GM21447 (cell line): ENCODE measurements at regions not wholly inside any gene's neighbourhood (a gene's known extent, or its start where the extent isn't known, plus 50 kb on each side); places are given as distances from the start of the nearest gene placed in this dataset.

Experiments
- ATAC-seq: cut with Tn5 transposase; IDR thresholded peaks from one replicate; pipeline ENCODE4 v1.9.1; 2021; ENCODE audit not compliant: unreplicated experiment

DNA sequence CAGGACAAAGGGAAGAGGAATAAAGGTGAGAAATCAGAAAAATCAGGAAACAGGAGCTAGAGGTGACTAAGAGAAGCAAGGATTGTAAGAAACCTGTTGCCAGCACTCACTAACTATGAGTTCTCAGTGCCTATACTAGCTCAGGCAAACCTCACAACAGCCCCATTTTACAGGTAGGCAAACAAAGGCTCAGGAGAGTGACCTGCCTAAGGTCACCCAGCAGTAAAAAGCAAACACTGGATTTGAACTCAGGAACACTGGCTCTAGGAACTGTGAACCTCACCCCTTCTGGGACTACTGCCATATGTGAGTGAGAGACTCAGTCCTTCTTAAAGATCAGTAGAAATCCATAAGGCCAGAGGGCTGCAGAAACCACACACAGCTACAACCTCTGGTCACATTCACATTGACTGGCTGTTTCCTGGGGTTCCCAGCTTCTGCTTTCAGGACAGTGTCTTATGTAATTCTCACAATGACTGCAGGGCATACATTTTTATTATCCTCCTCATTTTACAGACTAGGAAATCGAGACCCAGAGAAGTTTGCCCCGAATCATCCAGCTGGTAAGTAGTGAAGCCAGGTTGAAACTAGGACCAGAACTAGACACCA is 80.7 kb upstream of the MAFB start:
- no peak for ATAC-seq

DNA sequence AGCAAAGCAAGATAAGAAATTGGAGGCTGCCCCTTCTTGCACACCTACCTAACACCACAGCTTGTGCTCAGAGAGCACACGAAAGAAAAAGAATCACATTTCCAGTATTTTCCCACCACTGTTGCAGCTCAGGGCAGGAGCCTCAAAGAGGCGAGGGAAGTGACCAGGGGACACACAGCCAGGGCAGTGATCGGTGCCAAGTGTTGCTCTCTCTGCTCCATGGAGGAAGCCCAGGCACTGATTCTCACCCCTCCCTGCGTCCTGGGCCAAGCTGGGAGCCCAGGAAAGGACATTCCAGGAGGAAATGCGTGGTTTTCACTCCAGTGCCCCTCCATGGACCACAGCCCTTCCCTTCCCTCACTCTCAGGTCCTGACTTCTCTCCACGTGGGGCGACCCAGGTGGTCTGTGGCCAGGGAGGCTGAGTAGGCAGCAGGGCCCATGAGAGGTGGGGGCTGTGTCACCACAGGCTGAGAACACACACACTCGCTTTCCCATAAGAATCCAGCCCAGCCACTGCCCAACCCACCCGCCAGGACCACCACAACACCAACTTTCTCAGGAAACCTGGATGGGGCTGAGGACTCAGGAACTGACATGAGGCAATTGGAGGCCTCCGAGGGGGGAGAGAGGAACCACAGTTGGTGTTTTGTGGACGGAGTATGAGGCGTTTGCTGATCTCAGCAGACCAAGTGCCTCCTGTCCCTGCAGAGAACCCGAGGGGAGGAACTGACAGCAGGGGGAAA is 81.7 kb upstream of the MAFB start:
- ATAC-seq = no peak

DNA sequence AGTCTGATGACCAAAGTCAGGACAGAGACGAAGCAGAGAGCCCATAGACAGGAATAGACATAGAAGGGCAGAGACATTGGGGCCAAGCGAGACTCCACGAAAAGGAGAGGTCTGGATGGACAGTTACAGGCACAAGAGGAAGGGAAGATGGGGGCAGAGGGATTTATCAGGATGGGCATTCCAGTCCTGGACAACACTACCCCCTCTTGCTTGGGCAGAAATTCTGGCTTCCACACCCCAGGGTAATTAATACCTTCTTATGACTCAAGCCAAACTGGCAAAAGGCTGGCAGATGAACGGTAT is 82.2 kb upstream of the MAFB start:
- no peak for ATAC-seq

DNA sequence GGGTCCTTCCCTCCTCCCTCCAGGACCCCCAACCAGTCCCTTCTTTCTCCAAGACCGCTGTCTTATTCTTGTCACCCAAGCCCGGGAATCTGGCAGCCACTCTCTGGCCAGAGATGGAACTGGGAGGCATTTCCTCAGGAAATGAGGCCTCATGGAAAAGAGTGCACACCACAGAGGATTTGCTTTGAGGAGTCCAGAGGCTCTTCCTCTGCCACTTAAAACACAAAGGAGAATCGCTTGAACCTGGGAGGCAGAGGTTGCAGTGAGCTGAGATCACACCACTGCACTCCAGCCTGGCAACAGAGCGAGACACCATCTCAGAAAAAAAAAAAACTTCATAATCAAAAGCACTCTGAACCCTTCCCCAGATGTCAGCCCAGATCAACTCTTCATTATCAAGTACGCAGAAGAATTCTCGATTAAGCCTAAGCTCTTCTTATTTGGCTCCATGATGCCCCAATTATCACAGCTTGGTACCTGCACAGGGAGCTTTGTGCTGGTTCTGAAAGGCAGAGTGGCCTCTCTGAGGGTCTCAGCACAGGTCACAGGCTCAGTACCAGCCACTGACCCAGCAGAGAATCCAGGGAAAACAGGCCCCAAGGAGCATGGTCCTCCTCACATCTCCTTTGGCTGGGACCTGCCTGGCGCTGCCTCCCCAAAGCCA is 82.9 kb upstream of the MAFB start:
- ATAC-seq = no peak

DNA sequence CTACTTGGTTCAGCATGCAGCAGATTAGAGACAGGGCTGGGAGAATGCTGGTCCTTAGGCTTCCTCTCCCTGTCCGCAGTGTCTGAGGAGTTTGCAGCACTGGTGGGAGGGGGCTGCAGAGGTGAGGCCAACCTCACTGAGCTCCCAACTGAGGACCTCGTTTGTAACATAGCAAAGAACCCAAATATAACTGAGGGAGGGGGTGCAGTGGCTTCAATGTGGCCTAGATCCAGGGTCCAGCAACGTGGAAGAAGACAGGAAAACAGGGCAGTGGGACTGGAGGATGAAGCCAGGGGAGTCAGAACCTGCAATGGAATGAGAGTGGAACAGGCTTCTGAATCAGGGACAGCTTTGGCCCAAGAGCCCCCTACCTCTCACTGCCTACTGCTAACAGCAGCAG is 84.3 kb upstream of the MAFB start:
- ATAC-seq = no peak

DNA sequence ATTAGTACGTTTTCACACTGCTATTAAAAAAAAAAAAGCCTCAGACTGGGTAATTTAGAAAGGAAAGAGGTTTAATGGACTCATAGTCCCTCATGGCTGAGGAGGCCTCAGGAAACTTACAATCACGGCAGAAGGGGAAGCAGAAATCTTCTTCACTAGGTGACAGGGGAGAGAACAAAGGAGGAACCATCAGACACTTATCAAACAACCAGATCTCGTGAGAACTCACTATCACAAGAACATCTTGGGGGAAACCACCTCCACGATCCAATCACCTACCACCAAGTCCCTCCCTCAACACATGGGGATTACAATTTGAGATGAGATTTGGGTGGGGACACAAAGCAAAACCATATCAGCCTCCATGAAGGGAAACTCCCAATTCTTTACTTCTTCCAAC is 85.2 kb upstream of the MAFB start:
- no peak for ATAC-seq

DNA sequence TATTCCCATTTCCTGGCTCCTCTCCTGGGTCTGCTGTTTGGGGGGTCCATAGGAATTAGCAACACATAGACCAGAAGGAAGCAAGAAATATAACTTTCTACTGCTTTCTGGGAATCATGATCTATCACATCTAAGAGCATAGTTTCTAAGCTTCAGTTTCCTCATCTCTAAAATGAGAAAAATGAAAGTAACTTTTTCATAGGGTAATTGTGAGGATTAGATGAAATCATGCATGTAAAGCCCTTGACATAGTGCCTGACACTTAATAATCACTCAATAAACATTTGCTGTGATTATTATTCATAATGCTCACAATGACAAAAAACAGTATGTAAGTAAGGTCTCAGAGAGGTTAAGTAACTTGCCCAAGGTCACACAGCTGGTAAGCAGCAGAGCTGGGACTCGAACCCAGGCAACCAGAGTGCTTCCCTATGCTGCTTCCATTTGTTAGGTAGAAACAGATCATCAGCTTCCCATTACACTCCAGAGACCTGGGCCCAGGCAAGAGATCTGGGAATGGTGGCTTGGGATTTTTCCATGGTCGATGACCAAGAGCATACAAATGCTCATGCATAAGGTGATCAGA is 86.6 kb upstream of the MAFB start:
- no peak for ATAC-seq

DNA sequence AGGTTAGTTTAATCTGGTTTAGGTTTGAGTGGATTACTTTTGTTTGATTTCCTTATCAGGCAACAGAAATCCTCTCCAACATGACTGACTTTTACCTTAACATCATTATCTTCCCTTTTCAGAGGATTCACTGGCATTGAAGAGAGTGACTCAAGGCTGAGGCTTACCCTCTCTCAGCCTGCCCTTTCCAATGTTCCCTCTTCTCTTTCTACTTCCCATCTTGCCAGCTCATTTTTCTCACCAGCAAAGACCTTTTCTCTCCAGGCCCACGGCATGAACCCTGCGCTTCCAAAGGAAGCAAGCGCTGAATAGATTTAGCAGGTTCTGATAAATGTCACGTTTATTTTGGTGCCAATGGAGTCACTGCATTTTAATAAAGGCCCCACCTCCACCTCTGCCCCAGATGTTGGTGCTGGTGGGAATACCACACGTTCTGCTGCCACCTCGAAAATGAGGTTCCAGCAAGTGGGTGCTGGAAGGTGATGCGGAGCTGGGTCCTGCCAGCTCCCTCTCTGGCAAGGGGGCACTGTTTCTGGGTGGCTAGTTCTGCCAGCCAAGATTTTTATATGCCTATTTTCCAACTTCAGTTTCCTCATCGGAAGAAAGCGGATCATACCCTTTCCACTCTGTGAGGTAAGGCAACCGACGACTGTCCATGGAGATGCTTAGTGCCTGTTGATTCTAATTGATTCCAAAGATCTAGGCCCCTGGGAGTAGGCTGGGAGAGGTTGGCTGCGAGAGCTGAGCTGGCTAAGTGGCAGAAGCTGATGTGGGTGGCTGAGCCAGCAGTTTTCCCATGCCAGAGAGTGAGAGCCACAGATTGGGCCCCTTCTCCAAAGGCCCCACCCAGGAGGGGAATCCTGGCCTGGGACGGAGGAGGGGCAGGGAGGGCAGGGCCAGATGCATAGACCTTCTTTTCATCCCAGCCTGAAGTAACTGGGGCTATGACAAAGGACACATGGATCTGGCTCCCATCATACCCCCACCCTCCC is 87.7 kb upstream of the MAFB start:
- no peak for ATAC-seq

DNA sequence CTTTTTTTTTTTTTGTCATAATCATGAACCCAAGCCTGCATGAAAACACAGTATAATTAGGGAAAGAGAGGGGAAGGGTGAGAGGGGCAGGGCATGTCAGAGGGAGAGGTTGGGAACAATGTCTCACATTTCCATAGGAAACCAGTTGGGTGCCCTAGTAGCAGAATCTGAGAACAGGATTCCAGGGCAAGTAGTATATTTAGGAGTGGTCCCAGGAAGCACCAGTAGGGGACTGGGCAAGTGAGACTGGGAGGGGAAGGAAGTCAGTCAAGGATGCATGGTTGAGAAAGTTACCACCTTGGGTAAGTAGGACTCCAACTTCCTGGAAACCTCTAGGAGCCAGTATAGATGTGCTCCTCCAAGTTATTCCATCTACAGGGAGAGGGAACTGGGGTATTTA is 88.6 kb upstream of the MAFB start:
- ATAC-seq = no peak

DNA sequence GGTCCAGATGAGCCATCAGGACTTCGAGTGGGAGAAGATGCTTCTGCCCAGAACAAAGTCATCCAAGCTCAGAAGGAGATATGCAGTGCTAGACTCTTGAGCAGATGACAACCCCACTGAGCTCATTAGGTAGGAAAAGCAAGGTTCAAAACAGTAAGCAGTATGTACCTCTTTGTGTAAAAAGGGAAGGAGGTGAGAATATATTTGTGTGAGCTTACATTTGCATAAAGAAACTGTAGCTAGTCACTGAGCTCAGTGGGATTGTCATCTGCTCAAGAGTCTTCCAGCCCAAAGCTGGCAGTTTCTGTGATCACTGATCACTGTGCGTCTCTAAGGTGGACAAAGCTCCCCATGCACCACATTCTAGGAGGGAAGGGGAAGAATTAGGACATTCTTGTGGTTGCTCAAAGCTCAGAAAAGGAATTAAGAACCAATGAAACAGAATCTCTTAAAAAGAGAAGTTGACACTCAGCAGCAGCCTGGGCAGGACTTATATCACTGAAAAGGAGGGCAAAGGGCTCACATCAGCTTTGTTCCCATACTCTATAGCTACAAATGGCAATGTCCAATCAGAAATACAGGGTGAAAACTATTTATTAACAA is 90.0 kb upstream of the MAFB start:
- no peak for ATAC-seq

DNA sequence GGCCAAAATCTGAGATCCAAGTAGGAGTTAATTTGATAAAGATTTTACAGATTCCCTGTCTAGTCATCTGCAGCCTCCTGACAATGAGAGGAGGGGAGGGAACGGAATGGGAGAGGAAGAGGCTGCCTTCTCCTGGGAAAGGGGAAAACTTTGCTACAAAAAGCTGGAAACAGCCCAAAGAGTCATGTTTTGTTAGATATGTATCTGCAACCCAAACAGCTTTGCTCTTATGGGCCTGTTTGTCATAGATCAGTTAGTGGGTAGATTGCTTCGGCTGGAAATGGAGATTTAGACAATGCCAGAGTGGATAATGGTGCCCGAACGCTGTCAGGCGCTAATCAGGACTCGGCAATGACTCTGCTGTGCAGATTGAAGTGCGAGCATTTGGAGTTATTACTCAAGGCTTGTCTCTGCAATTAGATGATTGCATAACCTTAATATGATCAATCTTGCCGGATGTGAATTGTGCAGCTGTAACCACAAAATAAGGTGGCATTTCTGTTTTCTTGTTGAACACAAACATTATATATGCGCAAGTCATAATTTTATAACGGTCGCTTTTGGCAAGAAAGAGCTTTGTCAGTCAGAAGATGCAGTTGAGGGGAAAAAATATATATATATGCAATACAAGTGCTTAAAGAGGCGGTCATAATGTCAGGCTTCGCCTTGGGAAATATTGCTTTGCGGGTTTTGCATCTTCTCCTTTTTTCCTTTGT is 92.4 kb upstream of the MAFB start:
- no peak for ATAC-seq

DNA sequence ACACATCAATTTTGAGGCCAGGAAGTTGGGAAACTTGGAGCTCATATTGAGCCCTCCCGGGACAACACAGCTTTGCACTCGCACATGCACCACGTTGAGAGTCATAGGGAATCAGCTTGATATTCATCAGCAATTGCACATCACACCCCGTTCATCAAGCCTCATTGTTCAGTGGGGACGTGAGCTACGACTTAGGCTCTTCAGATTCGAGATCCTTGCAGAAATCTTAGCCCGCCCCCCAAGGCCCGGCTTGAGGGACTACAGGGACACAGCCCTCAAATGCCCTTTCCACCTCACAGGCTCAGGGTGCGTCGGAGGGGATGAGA is 93.0 kb upstream of the MAFB start:
- no peak for ATAC-seq

DNA sequence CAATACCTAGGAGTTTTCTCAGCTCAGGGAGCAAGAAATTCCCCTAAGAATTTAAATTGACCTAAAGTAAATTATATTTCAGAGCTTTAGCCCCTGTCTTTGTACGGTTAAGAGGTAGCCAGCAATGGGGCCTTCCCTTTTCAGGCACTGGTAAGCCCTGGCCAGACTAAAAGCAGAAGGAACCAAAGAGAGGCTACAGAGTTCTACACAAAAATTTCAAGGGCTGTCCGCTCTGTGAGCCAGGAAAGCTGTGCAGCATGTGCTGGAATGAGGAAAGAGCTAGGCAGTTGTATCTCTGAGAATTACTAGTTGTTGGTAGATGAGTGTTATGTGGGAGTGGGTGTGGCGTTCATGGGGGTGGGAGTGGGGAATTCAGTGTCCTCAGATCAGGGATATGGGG is 96.3 kb upstream of the MAFB start:
- no peak for ATAC-seq

DNA sequence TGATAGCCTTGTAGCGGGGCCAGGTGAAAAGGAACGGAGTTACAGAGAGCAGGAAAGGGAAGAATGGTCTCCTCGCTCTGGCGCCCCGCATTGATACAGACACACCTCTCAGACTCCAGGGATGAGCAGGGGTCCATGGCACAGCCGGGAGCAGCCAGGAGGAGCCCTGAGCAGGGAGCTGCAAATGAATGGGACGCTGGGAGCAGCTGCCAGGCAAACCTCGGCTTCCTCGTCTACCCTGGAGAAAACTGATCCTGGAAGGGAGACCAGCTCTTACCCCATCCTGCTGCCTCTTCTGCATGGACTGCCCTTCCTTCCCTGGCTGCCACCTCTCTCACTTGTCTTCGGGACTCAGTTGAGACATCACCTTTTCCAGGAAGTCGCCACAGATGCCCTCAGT is 97.3 kb upstream of the MAFB start:
- no peak for ATAC-seq

DNA sequence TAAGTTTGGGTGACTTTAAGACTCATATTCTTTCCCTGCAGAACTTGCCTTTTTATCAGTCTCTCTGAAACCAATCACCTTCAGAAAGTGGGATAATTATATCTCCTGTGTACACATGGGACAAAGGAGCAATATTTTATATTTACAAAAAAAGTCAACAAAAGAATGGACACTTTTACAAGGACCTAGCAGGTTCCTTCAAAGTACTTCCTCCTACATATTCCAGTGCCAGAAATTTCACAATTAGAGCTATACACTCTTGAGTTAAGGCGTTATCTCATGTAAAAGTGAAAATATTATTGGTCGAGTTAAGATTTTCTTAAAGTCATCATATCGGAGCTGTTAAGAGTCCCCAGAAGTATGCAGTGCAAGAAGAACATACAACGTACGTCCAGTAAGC is 98.9 kb upstream of the MAFB start:
- no peak for ATAC-seq

DNA sequence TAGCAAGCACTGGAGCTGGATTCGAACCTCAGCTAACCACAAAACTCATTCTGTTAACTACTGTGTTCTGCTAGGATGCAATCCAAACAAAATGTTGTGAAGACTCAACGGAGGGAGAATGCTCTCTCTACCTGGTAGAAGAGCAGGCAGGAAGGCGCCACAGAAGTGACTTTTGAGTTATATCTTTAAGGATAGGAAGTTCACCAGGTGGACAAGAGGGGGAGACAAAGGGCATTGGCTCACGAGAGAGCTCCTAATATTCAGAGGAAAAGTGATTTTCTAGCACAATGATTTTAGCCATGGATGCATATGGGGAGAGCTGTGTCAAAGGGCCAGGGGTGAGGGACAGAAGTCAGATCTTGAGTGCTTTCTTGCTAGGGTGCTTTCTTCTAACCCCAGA is 108.4 kb upstream of the MAFB start:
- no peak for ATAC-seq

DNA sequence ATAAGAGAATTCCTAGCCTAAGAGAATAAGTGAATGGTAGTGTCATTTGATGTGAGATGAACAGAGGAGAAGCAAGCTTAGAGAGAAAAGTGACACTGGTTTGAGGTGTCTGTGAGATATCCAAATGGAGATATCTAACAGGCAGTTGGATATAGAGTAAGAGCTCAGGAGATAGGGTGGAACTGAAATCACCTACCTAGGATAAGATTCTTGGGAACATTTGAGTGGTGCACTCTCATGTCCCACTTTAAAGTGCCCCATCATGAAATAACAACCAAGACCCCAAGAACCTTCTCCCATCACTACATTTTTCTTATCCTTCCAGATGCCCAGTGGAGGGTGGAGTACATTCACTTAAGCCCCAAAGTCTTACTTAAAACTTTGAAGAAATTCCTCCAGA is 109.0 kb upstream of the MAFB start:
- no peak for ATAC-seq

DNA sequence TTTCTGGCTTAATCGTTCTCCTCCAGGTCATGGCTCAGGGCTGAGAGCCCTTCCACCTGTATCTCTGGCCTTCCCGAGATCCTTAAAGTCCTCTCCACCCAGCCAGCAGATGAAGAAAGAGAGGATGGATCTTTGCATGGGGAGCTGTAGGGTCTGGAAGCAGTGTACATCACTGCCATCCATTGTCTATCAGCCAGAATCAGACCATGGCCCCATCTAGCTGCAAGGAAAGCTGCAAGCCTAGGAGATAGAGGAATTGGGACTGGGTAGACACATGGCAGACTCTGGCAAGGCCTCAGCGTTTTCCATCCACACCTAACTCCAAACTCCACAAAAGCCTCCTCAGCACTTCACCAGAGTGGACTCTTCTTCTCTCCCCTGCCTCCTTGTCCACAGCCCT is 113.8 kb upstream of the MAFB start:
- ATAC-seq = no peak

DNA sequence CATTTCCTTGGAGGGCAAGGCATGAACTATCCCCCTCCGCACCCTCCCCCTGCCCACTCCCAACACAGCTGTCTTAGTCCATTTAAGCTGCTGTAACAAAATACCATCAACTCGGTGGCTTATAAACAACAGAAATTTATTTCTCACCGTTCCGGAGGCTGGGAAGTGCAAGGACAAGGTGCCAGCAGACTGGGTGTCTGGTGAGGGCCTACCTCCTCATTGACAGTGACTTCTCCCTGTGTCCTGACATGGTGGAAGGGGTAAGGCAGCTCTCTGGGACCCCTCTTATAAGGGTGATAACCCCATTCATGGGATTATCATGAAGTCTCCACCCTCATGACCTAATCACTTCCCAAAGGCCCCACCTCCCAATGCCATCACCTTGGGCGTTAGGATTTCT is 114.3 kb upstream of the MAFB start:
- ATAC-seq = no peak

DNA sequence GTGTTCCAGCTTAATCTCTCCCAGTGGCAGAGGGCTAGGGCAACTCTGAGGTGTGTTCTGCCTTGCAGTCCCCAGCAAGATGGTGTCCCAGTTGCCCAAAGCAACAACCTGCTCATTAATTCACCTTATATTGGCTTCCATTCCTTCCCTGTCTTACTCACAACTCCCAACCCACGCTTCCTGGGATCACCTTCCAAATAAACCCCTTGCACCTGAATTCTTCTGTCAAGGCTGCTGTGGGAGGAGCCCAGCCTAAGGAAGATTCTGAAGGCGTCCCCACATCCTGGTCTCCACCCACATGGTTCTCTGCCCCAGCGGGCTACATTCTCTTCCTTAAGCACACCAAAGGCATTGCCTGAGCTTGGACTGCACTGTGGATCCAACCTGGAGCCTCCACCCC is 116.6 kb upstream of the MAFB start:
- no peak for ATAC-seq
